ENCODE measurements at regions not wholly inside any gene's neighbourhood (a gene's known extent, or its start where the extent isn't known, plus 50 kb on each side); places are given as distances from the start of the nearest gene placed in this dataset.

DNA sequence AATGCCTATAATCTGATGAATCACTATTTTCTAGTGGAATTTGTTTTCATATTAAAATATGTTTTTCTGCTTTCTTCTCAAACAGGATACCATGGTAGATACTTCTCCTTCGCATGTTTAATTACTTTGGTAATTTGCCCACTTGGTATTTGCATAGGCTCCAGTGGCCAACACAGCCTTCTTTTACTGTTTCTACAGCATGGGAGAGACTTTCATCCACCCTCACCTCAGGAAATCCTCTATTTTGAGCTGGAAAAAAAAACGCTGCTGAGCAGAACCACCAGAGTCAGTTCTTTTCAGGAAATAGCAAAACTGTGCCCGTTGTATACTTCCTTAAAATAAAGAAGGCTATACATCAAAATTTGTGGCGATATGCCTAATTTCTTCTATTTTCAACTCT, 213.3 kb downstream of the MDFIC start:
- no peak for DNase-seq
- H3K9ac ChIP-seq (ENCODE audit: low read length): no peak overlapping the region
- H3K79me2 ChIP-seq (ENCODE audit: low read length): no peaks in the 10 kb centered on the region
- no peaks in the 10 kb centered on the region for H3K27me3 ChIP-seq (replicated peaks; ENCODE audit: insufficient read depth, low read length)
- H3K4me3 ChIP-seq (ENCODE audit: low read length): no peak overlapping the region
- H4K20me1 ChIP-seq (ENCODE audit: insufficient read depth, low read length): no peaks in the 10 kb centered on the region
- no peak overlapping the region for H2AFZ ChIP-seq (ENCODE audit: low read length)
- H3K9me3 ChIP-seq (replicated peaks; ENCODE audit: insufficient read depth, low read length): no peaks in the 10 kb centered on the region
- H3F3A ChIP-seq (ENCODE audit: insufficient read depth, low read length): no peaks in the 10 kb centered on the region
- H3K4me1 ChIP-seq (ENCODE audit: low read length): peaks cover 14% of the 10 kb centered on the region
- H3K4me2 ChIP-seq (ENCODE audit: low read depth, low read length): no peak overlapping the region
- H3K9me2 ChIP-seq (replicated peaks; ENCODE audit: insufficient read depth, low read length): no peaks in the 10 kb centered on the region
- H3K27ac ChIP-seq (ENCODE audit: low read length): no peak overlapping the region
- no peaks in the 10 kb centered on the region for H3K36me3 ChIP-seq (replicated peaks; ENCODE audit: insufficient read depth, low read length)
- no peak for TF ChIP-seq EZH2phosphoT487 (IDR thresholded peaks at IDR 0.05; ENCODE audit: low read length)
- TF ChIP-seq, protein P1, sequence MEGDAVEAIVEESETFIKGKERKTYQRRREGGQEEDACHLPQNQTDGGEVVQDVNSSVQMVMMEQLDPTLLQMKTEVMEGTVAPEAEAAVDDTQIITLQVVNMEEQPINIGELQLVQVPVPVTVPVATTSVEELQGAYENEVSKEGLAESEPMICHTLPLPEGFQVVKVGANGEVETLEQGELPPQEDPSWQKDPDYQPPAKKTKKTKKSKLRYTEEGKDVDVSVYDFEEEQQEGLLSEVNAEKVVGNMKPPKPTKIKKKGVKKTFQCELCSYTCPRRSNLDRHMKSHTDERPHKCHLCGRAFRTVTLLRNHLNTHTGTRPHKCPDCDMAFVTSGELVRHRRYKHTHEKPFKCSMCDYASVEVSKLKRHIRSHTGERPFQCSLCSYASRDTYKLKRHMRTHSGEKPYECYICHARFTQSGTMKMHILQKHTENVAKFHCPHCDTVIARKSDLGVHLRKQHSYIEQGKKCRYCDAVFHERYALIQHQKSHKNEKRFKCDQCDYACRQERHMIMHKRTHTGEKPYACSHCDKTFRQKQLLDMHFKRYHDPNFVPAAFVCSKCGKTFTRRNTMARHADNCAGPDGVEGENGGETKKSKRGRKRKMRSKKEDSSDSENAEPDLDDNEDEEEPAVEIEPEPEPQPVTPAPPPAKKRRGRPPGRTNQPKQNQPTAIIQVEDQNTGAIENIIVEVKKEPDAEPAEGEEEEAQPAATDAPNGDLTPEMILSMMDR (IDR thresholded peaks at IDR 0.05; ENCODE audit: low read length): no peak
- no peak for TF ChIP-seq EZH2 (optimal IDR thresholded peaks at IDR 0.05; ENCODE audit: low read depth, low read length)

DNA sequence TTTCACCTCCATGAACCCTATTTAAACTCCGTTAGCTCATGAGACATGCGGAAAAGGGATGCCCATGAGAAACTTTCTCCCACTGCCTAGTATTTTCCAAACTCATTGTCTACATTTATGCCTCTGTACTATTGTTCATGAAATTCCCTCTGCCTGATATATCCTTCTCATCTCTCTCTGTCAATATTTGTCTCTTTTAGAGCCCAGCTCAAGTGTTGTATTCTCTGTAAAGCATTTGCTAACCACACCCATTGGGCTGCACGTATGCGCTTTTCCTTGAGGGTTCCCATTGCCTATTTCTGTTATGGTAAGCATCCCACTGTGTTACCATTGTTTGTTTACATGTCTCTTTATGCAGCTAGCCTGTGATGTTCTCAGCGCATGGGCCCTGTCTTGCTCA, 211.4 kb downstream of the MDFIC start:
- H3K27ac ChIP-seq (ENCODE audit: low read length): no peak overlapping the region
- H3F3A ChIP-seq (ENCODE audit: insufficient read depth, low read length): no peaks in the 10 kb centered on the region
- no peak overlapping the region for H3K4me2 ChIP-seq (ENCODE audit: low read depth, low read length)
- no peaks in the 10 kb centered on the region for H3K27me3 ChIP-seq (replicated peaks; ENCODE audit: insufficient read depth, low read length)
- DNase-seq: no peak
- TF ChIP-seq, protein P1 (IDR thresholded peaks at IDR 0.05; ENCODE audit: low read length): no peak
- no peak for TF ChIP-seq EZH2 (optimal IDR thresholded peaks at IDR 0.05; ENCODE audit: low read depth, low read length)
- H2AFZ ChIP-seq (ENCODE audit: low read length): no peak overlapping the region
- no peaks in the 10 kb centered on the region for H3K79me2 ChIP-seq (ENCODE audit: low read length)
- no peaks in the 10 kb centered on the region for H4K20me1 ChIP-seq (ENCODE audit: insufficient read depth, low read length)
- no peaks in the 10 kb centered on the region for H3K9me2 ChIP-seq (replicated peaks; ENCODE audit: insufficient read depth, low read length)
- no peaks in the 10 kb centered on the region for H3K9me3 ChIP-seq (replicated peaks; ENCODE audit: insufficient read depth, low read length)
- H3K4me3 ChIP-seq (ENCODE audit: low read length): no peak overlapping the region
- H3K36me3 ChIP-seq (replicated peaks; ENCODE audit: insufficient read depth, low read length): no peaks in the 10 kb centered on the region
- H3K4me1 ChIP-seq (ENCODE audit: low read length): peaks cover 14% of the 10 kb centered on the region
- H3K9ac ChIP-seq (ENCODE audit: low read length): no peak overlapping the region

DNA sequence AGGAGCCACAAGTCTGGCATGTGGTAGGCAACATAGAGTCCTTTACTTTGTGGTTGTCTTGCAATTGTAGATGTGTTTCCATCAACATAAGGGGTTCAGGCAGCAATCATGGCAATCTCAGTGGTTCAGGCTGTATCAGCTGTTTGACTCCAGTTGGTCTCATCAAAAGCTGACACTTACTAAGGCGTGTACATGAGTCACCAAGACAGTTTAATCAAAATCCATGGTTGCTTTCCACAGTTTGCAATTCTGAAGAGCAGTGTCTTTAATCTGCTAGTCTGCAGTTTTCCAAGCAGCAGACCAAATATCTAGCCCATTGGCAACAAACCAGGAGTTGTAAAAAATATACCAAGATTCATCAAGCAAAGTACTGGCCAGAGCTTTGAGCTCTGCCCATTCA, 210.2 kb downstream of the MDFIC start:
- TF ChIP-seq EZH2phosphoT487 (IDR thresholded peaks at IDR 0.05; ENCODE audit: low read length): no peak
- TF ChIP-seq, protein P1 (IDR thresholded peaks at IDR 0.05; ENCODE audit: low read length): no peak
- TF ChIP-seq EZH2 (optimal IDR thresholded peaks at IDR 0.05; ENCODE audit: low read depth, low read length): no peak
- H3K9me3 ChIP-seq (replicated peaks; ENCODE audit: insufficient read depth, low read length): no peaks in the 10 kb centered on the region

More for the DNA sequence above, 210.2 kb downstream of the MDFIC start:
- no peak for DNase-seq
- H3K4me3 ChIP-seq (ENCODE audit: low read length): no peak overlapping the region
- H3K27ac ChIP-seq (ENCODE audit: low read length): no peak overlapping the region
- H3K36me3 ChIP-seq (replicated peaks; ENCODE audit: insufficient read depth, low read length): no peaks in the 10 kb centered on the region
- H3K9ac ChIP-seq (ENCODE audit: low read length): no peak overlapping the region
- no peaks in the 10 kb centered on the region for H3F3A ChIP-seq (ENCODE audit: insufficient read depth, low read length)
- H3K9me2 ChIP-seq (replicated peaks; ENCODE audit: insufficient read depth, low read length): no peaks in the 10 kb centered on the region
- no peak overlapping the region for H2AFZ ChIP-seq (ENCODE audit: low read length)
- no peak overlapping the region for H3K4me2 ChIP-seq (ENCODE audit: low read depth, low read length)
- no peaks in the 10 kb centered on the region for H3K79me2 ChIP-seq (ENCODE audit: low read length)
- H3K4me1 ChIP-seq (ENCODE audit: low read length): peaks cover 14% of the 10 kb centered on the region
- no peaks in the 10 kb centered on the region for H4K20me1 ChIP-seq (ENCODE audit: insufficient read depth, low read length)
- no peaks in the 10 kb centered on the region for H3K27me3 ChIP-seq (replicated peaks; ENCODE audit: insufficient read depth, low read length)
